Keratinocyte (primary cell): ENCODE measurements at regions not wholly inside any gene's neighbourhood (a gene's known extent, or its start where the extent isn't known, plus 50 kb on each side); places are given as distances from the start of the nearest gene placed in this dataset.

Source experiments
- DNase-seq: peaks from one replicate; pipeline ENCODE4 v3.0.0-alpha.2; 2011; ENCODE audit warnings: low read depth, missing footprints, low spot score
- FAIRE-seq: peaks from 2 replicates; lab custom pipeline; 2011; peaks lifted over from hg19 to GRCh38; lab: Jason Lieb, UNC
- H2AFZ ChIP-seq: 2 replicates; pipeline ENCODE4 v1.6.0; 2012; ENCODE audit warnings: low read length, control low read depth, inconsistent platforms; ENCODE audit not compliant: control insufficient read depth
- H3K27ac ChIP-seq: 2 replicates; pipeline ENCODE4 v1.5.1; 2011; ENCODE audit warnings: low read length; ENCODE audit not compliant: control insufficient read depth, insufficient read depth
- H3K27me3 ChIP-seq: 3 replicates; pipeline ENCODE4 v1.6.0; 2011; ENCODE audit warnings: low read length; ENCODE audit not compliant: control insufficient read depth, insufficient read depth; ENCODE audit errors: extremely low read depth
- H3K36me3 ChIP-seq, 2 experiments: 2 replicates in 1 of 2; 3 replicates in 1 of 2; pipeline ENCODE4 v1.5.1; 2011; ENCODE audit warnings: low read length in 2 of 2, mild to moderate bottlenecking in 1 of 2; ENCODE audit not compliant: control insufficient read depth in 2 of 2, insufficient read depth in 2 of 2; ENCODE audit errors: extremely low read depth in 1 of 2
- H3K4me1 ChIP-seq: 3 replicates; pipeline ENCODE4 v1.5.1; 2011; ENCODE audit warnings: low read length; ENCODE audit not compliant: control insufficient read depth, insufficient read depth; ENCODE audit errors: extremely low read depth
- H3K4me2 ChIP-seq: 3 replicates; pipeline ENCODE4 v1.6.0; 2011; ENCODE audit warnings: low read depth, low read length; ENCODE audit not compliant: control insufficient read depth, insufficient read depth; ENCODE audit errors: extremely low read depth
- H3K4me3 ChIP-seq, 3 experiments: fragments of 200-600 bp in 1 of 3; sonication (generic) in 1 of 3; 2 replicates in 2 of 3; 3 replicates in 1 of 3; pipeline ENCODE4 v1.5.1; 2011 to 2016; ENCODE audit warnings: low read length in 3 of 3, mild to moderate bottlenecking in 3 of 3, control low read depth in 2 of 3, inconsistent platforms in 1 of 3, low read depth in 1 of 3, mixed read lengths in 1 of 3, mixed run types in 1 of 3, moderate library complexity in 1 of 3; ENCODE audit not compliant: control insufficient read depth in 2 of 3, insufficient read depth in 2 of 3; ENCODE audit errors: extremely low read depth in 1 of 3
- H3K79me2 ChIP-seq: 2 replicates; pipeline ENCODE4 v1.6.0; 2012; ENCODE audit warnings: low read length; ENCODE audit not compliant: control insufficient read depth, insufficient read depth
- H3K9ac ChIP-seq: 3 replicates; pipeline ENCODE4 v1.6.0; 2011; ENCODE audit warnings: low read length; ENCODE audit not compliant: control insufficient read depth, insufficient read depth; ENCODE audit errors: extremely low read depth
- H3K9me1 ChIP-seq: 3 replicates; pipeline ENCODE4 v1.6.0; 2011; ENCODE audit warnings: low read length; ENCODE audit not compliant: control insufficient read depth, insufficient read depth; ENCODE audit errors: extremely low read depth
- H3K9me3 ChIP-seq: 2 replicates; pipeline ENCODE4 v1.5.1; 2012; ENCODE audit warnings: low read depth, low read length; ENCODE audit not compliant: control insufficient read depth
- H4K20me1 ChIP-seq: 3 replicates; pipeline ENCODE4 v1.6.0; 2011; ENCODE audit warnings: low read length; ENCODE audit not compliant: control insufficient read depth, insufficient read depth; ENCODE audit errors: extremely low read depth
- EZH2 ChIP-seq: IDR thresholded peaks from one replicate; pipeline ENCODE4 v1.6.1; 2012; ENCODE audit warnings: inconsistent platforms, mild to moderate bottlenecking, low read length, moderate library complexity
- dilution Hi-C: fragments of 300-500 bp; cut with MboI; formaldehyde crosslinking; loops from one replicate; pipeline ENCODE4 v1.7.0; 2020; ENCODE audit warnings: low sequenced_read_pairs; ENCODE audit not compliant: extremely low pct_ligation_motif_present
- TF ChIP-seq, protein P1 (sequence below), 3 experiments: IDR thresholded peaks in 1 of 3; conservative IDR thresholded peaks in 1 of 3; optimal IDR thresholded peaks in 1 of 3; 2 replicates in 2 of 3; 3 replicates in 1 of 3; pipeline versions ENCODE3 to v1.5.1; 2011; ENCODE audit warnings: low read length in 3 of 3, mild to moderate bottlenecking in 3 of 3, moderate library complexity in 2 of 3, control low read depth in 1 of 3, inconsistent platforms in 1 of 3; ENCODE audit not compliant: insufficient read depth in 2 of 3; ENCODE audit errors: extremely low read depth in 1 of 3

- dilution Hi-C loops = no loop called here
- Histone ChIP-seq H3K27ac (no peak overlapping the region), H3K4me1 (peaks cover 21% of the 10 kb centered on the region), H3K4me3 (no peak overlapping the region), H3K36me3 (no peaks in the 10 kb centered on the region), H4K20me1 (no peaks in the 10 kb centered on the region), H3K79me2 (no peaks in the 10 kb centered on the region), H3K27me3 (no peaks in the 10 kb centered on the region), H3K9me3 (no peaks in the 10 kb centered on the region), H3K9me1 (no peaks in the 10 kb centered on the region), H3K4me2 (no peak overlapping the region), H3K9ac (no peak overlapping the region), H2AFZ (no peak overlapping the region)
- TF ChIP-seq, protein P1, sequence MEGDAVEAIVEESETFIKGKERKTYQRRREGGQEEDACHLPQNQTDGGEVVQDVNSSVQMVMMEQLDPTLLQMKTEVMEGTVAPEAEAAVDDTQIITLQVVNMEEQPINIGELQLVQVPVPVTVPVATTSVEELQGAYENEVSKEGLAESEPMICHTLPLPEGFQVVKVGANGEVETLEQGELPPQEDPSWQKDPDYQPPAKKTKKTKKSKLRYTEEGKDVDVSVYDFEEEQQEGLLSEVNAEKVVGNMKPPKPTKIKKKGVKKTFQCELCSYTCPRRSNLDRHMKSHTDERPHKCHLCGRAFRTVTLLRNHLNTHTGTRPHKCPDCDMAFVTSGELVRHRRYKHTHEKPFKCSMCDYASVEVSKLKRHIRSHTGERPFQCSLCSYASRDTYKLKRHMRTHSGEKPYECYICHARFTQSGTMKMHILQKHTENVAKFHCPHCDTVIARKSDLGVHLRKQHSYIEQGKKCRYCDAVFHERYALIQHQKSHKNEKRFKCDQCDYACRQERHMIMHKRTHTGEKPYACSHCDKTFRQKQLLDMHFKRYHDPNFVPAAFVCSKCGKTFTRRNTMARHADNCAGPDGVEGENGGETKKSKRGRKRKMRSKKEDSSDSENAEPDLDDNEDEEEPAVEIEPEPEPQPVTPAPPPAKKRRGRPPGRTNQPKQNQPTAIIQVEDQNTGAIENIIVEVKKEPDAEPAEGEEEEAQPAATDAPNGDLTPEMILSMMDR (optimal IDR thresholded peaks at IDR 0.05 in 1 of 3, IDR thresholded peaks at IDR 0.05 in 1 of 3, conservative IDR thresholded peaks at IDR 0.05 in 1 of 3; ENCODE audit: extremely low read depth in 1 of 3, insufficient read depth in 2 of 3, low read length in 3 of 3) = no peak
- TF ChIP-seq EZH2 = no peak
- DNase-seq = no peak
- no peak for FAIRE-seq
Observed at GRCh38 chr15:59834528-59834927, 145.4 kb upstream of the BNIP2 start.

- Histone ChIP-seq H3K4me3 (no peak overlapping the region), H3K4me1 (peaks cover 33% of the 10 kb centered on the region), H3K36me3 (no peaks in the 10 kb centered on the region), H3K9me3 (no peaks in the 10 kb centered on the region), H3K27me3 (no peaks in the 10 kb centered on the region), H3K4me2 (no peak overlapping the region), H2AFZ (no peak overlapping the region), H4K20me1 (no peaks in the 10 kb centered on the region), H3K9ac (no peak overlapping the region), H3K9me1 (no peaks in the 10 kb centered on the region), H3K79me2 (no peaks in the 10 kb centered on the region), H3K27ac (no peak overlapping the region)
- TF ChIP-seq EZH2 = no peak
- TF ChIP-seq, protein P1 (optimal IDR thresholded peaks at IDR 0.05 in 1 of 3, IDR thresholded peaks at IDR 0.05 in 1 of 3, conservative IDR thresholded peaks at IDR 0.05 in 1 of 3; ENCODE audit: extremely low read depth in 1 of 3, insufficient read depth in 2 of 3, low read length in 3 of 3) = no peak
- dilution Hi-C loops = no loop called here
- FAIRE-seq = no peak
- no peak for DNase-seq
Observed at GRCh38 chr15:59833366-59833765, 144.2 kb upstream of the BNIP2 start.
